ENCODE measurements at regions not wholly inside any gene's neighbourhood (a gene's known extent, or its start where the extent isn't known, plus 50 kb on each side); places are given as distances from the start of the nearest gene placed in this dataset.

GRCh38 chr1:201590474-201590873, 51.5 kb downstream of the NAV1 start:
- Histone ChIP-seq H2AFZ (ENCODE audit: control insufficient read depth, low read depth, low read length) (no peak overlapping the region), H3K4me2 (ENCODE audit: control insufficient read depth, insufficient read depth) (no peak overlapping the region), H3K79me2 (ENCODE audit: control insufficient read depth, insufficient read depth, low read length) (no peaks in the 10 kb centered on the region), H3K9ac (ENCODE audit: control insufficient read depth, insufficient read depth, low read length) (no peak overlapping the region), H3K4me1 (ENCODE audit: control insufficient read depth, insufficient read depth, low read length) (no peaks in the 10 kb centered on the region), H3K9me3 (replicated peaks; ENCODE audit: control insufficient read depth, insufficient read depth, low read length) (no peaks in the 10 kb centered on the region), H3K27me3 (replicated peaks in 1 of 2; ENCODE audit: control insufficient read depth in 2 of 2, insufficient read depth in 2 of 2, low read length in 1 of 2) (peaks cover 0 to 6% of the 10 kb centered on the region in 2 experiments; a peak in 3 of 4 replicates), H3K27ac (ENCODE audit: control insufficient read depth, insufficient read depth) (no peak overlapping the region), H4K20me1 (ENCODE audit: control insufficient read depth, insufficient read depth) (no peaks in the 10 kb centered on the region), H3K4me3 (no peak overlapping the region), H3K36me3 (ENCODE audit: control insufficient read depth in 2 of 2, insufficient read depth in 2 of 2, low read length in 1 of 2) (no peaks in the 10 kb centered on the region)
- BruUV-seq (replicated peaks) = no TSS peak
- ChIA-PET SMC1A (ENCODE audit: uncharacterized antibody, unreplicated experiment) (no interaction called here), RAD21 (ENCODE audit: unreplicated experiment) (no interaction called here), CTCF (interaction anchor here (1.2 kb wide), 1 partner anchor 8 kb away, joined by 3 read pairs; no protein-coding TSS in a partner anchor), POLR2A (no interaction called here)
- no peak for DNase-seq (ENCODE audit: low read depth, low spot score)
- in situ Hi-C loops (cut with MboI) = no loop called here
- ATAC-seq = no peak
- intact Hi-C loops (cut with micrococcal nuclease; ENCODE audit: unreplicated experiment) = no loop called here
- FAIRE-seq = no peak
- WGBS (ENCODE audit: insufficient coverage, insufficient replicate concordance, low lambda C conversion rate, missing lambda C conversion rate) = 31% methylated on average over 10 of the region's 10 CpGs
- TF ChIP-seq RUNX3 (IDR thresholded peaks at IDR 0.05; ENCODE audit: low read length) (no peak), JUND (IDR thresholded peaks at IDR 0.05; ENCODE audit: low read depth, low read length) (no peak), HDAC2 (IDR thresholded peaks at IDR 0.05) (no peak), RAD51 (IDR thresholded peaks at IDR 0.05) (no peak), ZNF687 (IDR thresholded peaks at IDR 0.05) (no peak), SREBF2 (IDR thresholded peaks at IDR 0.05; ENCODE audit: low read length) (no peak), MYC (IDR thresholded peaks at IDR 0.05; ENCODE audit: insufficient read depth, insufficient read length, insufficient replicate concordance, low read length, severe bottlenecking) (no peak), CEBPZ (IDR thresholded peaks at IDR 0.05; ENCODE audit: low read depth, low read length) (no peak), NRF1 (conservative IDR thresholded peaks at IDR 0.05; ENCODE audit: low read depth, low read length) (no peak)

Data from GM12878 (cell line).